GM11168 (cell line): ENCODE measurements at regions not wholly inside any gene's neighbourhood (a gene's known extent, or its start where the extent isn't known, plus 50 kb on each side); places are given as distances from the start of the nearest gene placed in this dataset.
"Not testable (repeated sequence)": the region's sequence is repeated elsewhere in the genome, so short reads cannot be mapped to it uniquely, and the experiment has no call there.

Experiments
- in situ Hi-C: fragments of 300-500 bp; cut with MboI; formaldehyde crosslinking; loops from one replicate; pipeline ENCODE4 v1.12.0; 2022; ENCODE audit warnings: low sequenced_read_pairs; ENCODE audit not compliant: unreplicated experiment

GRCh38 chr5:92562065-92562464 lies 1019.0 kb downstream of the NR2F1-AS1 start:
- in situ Hi-C loops, result no loop called here

DNA sequence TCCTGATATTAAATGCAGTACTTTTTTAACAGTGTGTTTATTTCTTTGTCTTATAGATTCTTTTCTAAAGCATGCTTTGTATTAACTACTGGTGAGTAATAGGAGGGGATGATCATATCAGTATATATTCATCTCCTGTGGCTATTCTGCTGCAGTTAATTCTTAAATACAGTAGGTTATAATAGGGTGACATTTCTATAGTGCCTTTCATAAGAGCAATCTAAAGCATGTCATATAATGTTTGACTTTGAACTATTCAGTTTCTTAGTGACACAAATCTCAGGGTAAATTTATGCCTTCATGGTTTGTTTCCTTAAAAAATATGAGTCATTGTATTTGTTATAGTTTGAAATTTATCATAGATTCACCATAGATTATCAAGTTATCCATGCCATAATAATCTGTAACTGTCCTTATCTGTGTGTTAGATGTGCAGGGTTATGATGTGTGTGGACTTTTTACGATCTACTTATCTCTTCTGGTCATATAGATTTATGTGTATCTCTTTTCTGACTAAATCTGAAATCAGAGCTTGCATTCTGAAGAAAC lies 1019.5 kb downstream of the NR2F1-AS1 start:
- in situ Hi-C loops, result no loop called here

DNA sequence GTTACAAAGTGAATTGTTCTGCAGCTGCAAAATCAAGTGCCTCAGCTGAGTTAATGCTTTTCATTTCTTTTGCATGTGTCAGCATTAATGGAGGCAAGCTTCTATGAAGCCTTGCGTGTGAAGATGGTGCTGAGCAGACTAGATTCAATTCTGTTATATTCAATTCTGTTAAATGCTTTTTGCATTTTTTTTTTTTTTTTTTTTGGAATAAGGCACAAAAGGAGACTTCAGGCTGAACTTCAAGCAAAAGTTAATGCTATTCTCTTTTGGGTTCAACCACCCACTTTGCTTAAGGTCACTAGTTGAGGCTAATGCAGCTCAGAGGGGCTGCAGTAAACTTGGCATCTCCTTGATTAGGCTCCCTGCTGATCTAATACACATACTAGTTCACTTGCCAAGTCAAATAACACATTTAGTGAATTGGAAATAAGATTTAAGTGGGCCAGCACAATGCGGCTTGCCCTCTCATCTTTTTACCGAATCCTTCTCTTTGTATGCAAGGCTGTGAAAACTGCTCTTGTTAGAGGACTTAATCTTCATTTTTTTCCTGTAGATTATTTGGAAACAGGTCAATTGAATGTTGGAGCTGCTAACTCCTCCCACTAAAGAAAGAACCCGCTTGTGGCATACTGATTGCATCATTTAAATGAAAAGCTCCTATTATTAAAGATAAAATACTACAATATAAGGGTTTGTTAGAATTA lies 1020.2 kb downstream of the NR2F1-AS1 start:
- in situ Hi-C loops, result no loop called here

- in situ Hi-C loops, result no loop called here
These were observed 1021.2 kb downstream of the NR2F1-AS1 start for GRCh38 chr5:92559781-92560180.

DNA sequence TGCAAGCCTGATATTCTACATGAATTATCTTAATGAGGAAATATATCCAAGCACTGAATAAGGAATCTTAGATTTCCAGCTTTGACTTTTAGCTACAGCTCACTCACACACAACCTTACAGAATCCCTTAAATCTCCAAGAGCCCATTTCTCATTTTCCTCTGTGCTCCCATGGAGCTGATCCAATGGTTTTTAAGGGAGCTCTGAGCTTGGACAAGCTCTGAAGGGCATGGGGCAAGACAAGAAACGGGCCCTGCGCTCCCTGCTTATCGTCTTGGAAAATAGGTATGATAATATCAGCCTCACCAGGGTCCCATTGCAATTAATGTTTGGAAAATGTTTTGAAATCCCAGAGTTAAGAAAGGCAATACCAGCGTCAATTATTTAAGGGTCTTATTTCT lies 1021.7 kb downstream of the NR2F1-AS1 start:
- in situ Hi-C loops, result no loop called here

DNA sequence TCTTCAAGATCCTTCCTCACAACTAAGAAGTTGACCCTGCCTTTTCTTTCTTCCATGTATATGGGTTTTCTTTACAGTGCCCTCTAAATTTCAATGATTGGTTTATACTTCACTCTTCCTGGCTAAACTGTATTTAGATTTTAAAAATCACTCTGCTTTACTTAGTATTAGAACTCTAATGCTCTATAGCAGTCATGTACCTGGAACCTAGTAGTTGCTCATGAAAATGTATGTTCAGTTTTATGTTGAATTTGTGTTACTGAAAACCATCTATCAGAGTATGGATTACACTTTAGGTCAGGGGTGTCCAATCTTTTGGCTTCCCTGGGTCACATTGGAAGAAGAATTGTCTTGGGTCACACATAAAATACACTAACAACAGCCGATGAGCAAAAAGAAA lies 1024.3 kb downstream of the NR2F1-AS1 start:
- in situ Hi-C loops, result no loop called here

DNA sequence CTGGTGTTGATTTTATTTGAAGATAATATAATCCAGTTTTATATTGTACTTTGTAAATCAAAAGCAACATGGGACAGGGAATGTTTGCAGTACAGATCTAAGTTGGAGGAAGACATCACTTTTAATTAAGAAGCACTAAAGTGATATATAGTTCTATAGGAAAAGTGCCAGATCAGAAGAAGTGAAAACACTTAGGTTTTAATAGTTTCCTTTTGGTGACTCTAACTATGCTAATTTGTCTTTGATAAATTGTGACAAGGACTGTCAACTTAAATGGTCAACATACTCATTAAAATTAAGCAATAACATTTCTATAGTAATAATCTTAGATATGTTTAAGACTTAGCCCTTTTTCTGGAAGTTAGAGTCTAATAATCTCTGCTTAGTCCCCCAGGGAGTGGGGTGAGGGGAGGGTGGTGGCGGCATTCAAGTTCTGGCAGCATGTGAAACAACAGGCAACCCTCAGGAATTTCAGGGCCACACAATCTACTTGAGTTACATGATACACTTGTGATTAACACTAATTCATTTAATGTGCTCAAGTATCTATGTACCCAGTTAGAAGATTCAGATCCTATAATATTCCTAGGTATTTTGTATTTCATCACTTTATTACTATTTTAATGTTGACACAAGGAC lies 1026.5 kb downstream of the NR2F1-AS1 start:
- in situ Hi-C loops, result no loop called here

DNA sequence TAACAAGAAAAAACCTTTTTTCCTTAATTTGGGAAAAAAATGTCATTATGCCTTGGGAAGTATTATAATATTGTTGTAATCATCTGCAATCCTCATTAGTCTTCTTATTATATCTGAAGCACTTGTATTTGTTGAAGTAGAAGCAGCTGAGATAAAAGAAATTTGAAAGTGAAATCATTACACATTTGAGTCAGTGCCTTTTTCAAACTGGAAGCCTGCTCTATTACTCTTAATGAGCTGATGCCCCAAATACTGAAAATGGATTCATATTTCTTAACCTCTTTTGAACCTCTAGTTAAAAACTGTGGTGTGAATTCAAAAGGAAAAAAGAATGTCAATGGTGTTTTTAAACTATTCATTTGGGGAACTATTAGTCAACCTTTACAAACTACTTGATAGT lies 1027.7 kb downstream of the NR2F1-AS1 start:
- in situ Hi-C loops, result no loop called here

GRCh38 chr5:92552206-92553160 lies 1028.5 kb downstream of the NR2F1-AS1 start:
- in situ Hi-C loops, result no loop called here

GRCh38 chr5:92548346-92548745 lies 1032.7 kb downstream of the NR2F1-AS1 start:
- in situ Hi-C loops, result no loop called here

GRCh38 chr5:92544596-92544995 lies 1036.4 kb downstream of the NR2F1-AS1 start:
- in situ Hi-C loops, result no loop called here

DNA sequence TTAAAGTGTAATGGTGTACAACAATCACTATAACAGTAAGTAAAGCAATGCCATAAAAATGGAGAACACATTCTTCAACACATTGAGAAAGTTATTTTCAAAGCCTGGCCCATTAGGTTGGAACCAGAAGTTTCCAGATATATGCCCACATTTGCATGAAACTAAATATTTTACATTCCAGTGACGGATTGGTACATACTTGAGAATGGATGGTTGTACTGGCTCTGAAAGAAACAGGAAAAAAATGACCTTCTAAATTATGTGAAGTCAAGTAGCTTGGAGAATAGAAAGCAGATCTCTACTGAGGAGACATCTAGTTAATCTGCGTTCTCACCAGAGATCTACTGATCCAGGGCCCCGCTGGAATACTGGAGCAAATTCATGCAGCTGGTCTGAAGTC lies 1037.0 kb downstream of the NR2F1-AS1 start:
- in situ Hi-C loops, result no loop called here

DNA sequence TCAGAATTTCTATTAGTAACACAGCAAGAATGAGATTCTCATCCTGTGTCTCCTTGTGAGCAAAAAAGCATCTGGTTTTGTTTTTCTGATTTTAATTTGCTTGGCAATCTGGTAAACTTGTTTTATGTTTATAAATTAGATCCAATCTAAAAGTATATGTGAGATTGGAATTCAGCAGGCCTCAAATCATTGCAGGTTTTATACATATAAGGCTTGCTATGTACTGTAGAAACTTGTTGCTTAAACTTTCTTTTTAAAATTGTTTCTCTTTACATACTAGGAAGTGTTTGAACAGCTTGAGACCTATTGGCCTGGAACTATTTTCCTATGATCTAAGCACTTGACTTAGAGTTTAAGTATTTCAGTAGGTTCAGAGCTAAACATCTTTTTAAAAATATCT lies 1037.8 kb downstream of the NR2F1-AS1 start:
- in situ Hi-C loops, result no loop called here

- in situ Hi-C loops, result not testable (repeated sequence)
These were observed 1039.0 kb downstream of the NR2F1-AS1 start for GRCh38 chr5:92542017-92542416.

DNA sequence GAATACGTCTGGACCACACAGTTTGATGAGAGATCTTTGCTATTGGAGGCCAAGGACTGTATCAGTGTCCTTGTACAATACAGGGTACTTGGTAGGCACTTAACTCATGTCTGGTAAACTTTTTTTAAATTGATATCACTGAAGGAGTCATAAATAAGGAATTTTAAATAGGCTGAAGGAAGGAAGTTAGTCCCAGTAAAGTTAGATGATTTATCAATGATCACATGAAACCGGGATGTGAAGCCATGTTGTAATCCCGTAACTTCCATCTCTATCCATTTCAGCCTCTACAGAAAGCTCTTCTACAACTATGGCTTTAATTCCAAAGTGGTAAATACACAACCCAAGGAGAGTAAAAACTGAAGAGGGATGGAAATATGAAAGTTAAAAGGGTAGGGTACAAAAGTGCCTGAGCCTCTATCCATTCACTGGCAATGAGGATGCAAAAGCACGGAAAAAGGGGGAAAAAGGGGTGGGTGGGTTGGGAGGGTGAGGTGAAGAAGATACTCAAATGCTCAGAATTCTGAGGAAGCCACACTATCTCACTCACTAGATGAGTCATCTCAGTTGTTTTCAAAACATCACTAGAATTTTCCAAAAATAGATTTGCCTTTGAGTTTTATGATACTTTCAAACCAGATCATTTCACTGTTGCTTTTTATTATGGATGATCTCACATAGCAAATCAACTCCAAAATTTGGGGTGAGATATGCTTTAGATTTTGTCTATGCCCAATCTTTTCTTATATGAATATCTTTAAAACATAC lies 1053.5 kb downstream of the NR2F1-AS1 start:
- in situ Hi-C loops, result no loop called here

DNA sequence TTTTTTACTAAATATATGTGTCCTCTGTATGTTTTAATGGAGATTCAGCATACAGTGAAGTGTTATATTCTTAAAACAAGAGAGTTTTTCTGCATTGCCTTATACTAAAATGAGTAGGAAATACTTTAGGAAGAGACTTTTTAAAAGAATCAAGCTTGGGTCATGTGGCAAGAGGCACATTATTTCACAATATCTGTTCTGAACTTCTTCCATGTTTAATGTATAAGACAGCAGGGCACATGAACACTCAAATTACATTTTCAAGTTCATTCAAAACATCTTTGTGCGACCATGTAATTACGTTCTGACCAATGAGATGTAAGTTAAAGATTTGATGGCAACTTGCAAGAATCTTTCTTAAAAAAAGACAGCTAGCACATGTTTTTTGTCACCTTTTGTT lies 1055.9 kb downstream of the NR2F1-AS1 start:
- in situ Hi-C loops, result no loop called here

DNA sequence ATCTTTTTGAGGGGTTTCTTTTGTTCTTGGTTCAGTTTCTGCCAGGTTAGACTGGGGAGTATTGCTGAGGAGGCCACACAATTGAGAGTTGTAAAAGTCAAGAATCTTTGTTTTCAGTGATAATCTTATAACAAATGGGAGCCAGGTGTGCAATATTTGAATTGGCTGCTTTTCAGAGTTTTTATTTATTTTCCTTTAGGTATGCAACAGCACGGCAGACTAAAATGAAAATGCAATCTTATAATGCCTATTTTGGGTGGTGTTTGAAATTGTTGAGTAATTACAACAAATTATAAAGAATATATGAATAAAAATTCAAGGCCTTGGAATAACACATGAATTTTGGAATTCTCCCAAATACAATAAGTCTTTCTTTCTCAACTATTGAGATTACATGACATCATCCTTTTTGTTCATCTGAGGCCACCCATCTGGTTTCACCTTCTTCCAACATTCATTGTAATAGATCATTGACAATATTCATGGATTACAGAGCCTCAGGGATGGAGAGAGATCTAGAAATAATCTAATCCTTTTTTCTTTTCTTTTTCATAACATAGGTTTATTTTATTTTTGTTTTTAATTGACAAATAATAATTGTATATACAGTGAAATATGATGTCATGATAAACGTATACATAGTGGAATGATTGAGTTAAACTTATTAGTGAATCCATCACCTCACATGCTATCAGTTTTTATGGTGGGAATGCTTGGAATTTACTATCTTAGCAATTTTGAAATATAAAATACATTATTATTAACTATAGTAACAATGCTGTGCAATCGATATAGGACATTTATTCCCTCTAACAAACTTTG lies 1061.0 kb downstream of the NR2F1-AS1 start:
- in situ Hi-C loops, result no loop called here

- in situ Hi-C loops, result no loop called here
These were observed 1062.6 kb downstream of the NR2F1-AS1 start for GRCh38 chr5:92518318-92518904.

DNA sequence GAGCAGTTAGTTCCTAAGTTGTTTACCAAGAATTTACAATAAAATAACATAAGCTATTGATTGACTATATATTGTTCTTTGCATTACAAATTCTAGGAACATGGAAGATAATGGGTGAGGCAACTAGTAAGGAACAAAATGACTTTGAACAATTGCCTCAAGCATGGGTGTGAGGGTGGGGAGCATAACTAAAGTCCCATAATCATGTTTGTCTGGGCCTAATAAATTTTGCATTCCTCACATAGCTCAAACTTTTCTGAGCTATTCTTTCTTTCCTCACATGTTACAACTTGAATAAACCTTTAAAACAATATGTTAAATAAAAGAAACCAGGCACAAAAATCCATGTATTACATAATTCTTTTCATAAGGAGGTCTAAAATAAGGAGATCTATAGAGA lies 1066.1 kb downstream of the NR2F1-AS1 start:
- in situ Hi-C loops, result no loop called here
